AG04449 (cell line): ENCODE measurements at regions not wholly inside any gene's neighbourhood (a gene's known extent, or its start where the extent isn't known, plus 50 kb on each side); places are given as distances from the start of the nearest gene placed in this dataset.

Source experiments
- CTCF ChIA-PET: fragments of 350-600 bp; formaldehyde crosslinking; extraction: SDS; loops from one replicate; lab custom pipeline; 2021; ENCODE audit warnings: antibody characterized with exemption; lab: Yijun Ruan, JAX
- POLR2A ChIA-PET: fragments of 400-600, 350-600 bp; formaldehyde crosslinking; extraction: SDS; loops from one replicate; lab custom pipeline; 2020; ENCODE audit warnings: antibody characterized with exemption, inconsistent platforms; lab: Yijun Ruan, JAX
- DNase-seq: peaks from one replicate; pipeline ENCODE4 v3.0.0-alpha.2; 2010; ENCODE audit warnings: low read depth, low spot score
- H3K4me3 ChIP-seq: 2 replicates; pipeline ENCODE4 v1.5.1; 2011; ENCODE audit warnings: low read depth, mild to moderate bottlenecking, control low read depth, low read length
- CTCF ChIP-seq: IDR thresholded peaks from one replicate; pipeline ENCODE4 v1.5.1; 2011; ENCODE audit warnings: mild to moderate bottlenecking, moderate library complexity, low read length, control low read depth, inconsistent platforms; ENCODE audit not compliant: insufficient read depth; ENCODE audit errors: missing control alignments

GRCh38 chr2:145723872-145724271, 1204.0 kb upstream of the ZEB2 start:
- POLR2A ChIA-PET, result no interaction called here

GRCh38 chr2:145721681-145722080, 1201.8 kb upstream of the ZEB2 start:
- ChIA-PET CTCF (no interaction called here), POLR2A (no interaction called here)
- no peak for DNase-seq
- H3K4me3 ChIP-seq, result no peak overlapping the region
- TF ChIP-seq CTCF, result no peak

More at GRCh38 chr2:145723872-145724271, 1204.0 kb upstream of the ZEB2 start:
- no peak overlapping the region for H3K4me3 ChIP-seq
- no peak for DNase-seq
- no peak for TF ChIP-seq CTCF
- CTCF ChIA-PET, result no interaction called here

DNA sequence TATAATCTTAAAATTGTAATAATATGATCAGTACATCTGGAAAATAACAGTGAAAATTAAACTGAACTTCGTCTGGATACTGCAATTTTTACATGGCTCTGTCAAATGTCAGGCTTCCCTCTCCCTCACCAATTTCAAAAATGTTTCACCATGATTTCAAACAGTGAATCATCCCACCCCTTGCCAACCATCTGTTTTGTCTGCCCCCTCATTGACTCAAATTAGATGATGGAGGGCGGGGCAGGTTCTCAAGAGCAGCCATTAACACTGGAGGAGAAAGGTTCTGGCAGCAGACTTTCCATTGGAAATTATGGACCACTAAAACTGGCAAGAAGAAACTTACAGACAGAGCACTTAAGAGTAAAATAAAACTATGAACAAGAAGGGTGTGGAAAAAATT, 1195.7 kb upstream of the ZEB2 start:
- DNase-seq, result no peak
- H3K4me3 ChIP-seq, result no peak overlapping the region
- TF ChIP-seq CTCF, result no peak
- CTCF ChIA-PET, result no interaction called here
- POLR2A ChIA-PET, result no interaction called here

- DNase-seq, result no peak
- POLR2A ChIA-PET, result no interaction called here
- no peak overlapping the region for H3K4me3 ChIP-seq
- CTCF ChIA-PET, result no interaction called here
- TF ChIP-seq CTCF, result no peak
Measured at GRCh38 chr2:145710303-145710702, 1190.4 kb upstream of the ZEB2 start.

DNA sequence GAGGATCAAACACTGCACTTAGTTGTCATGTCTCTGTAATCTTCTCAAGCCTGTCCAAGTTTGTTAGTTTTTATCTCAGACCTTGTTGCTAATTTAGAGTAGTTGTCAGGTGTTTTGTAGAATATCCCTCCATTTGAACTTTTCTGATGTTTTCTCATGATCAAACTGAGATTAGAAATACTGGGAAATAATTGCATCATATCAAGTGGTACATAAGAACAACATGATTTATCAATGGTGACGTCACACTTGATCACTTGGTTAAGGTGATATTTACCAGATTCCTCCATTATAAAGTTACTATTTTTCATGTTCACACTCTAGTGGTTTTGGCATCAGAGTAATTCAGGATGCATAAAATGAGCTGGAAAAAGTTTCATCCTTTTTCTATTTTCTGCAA, 1182.4 kb upstream of the ZEB2 start:
- ChIA-PET CTCF (no interaction called here), POLR2A (no interaction called here)
- TF ChIP-seq CTCF, result no peak
- DNase-seq, result no peak
- no peak overlapping the region for H3K4me3 ChIP-seq

GRCh38 chr2:145692971-145693478, 1173.1 kb upstream of the ZEB2 start:
- ChIA-PET CTCF (interaction anchor here (0.8 kb wide), 1 partner anchor 10 kb away, joined by 3 read pairs; no protein-coding TSS in a partner anchor), POLR2A (no interaction called here)
- no peak for TF ChIP-seq CTCF
- no peak for DNase-seq
- H3K4me3 ChIP-seq, result no peak overlapping the region
